ENCODE measurements at regions not wholly inside any gene's neighbourhood (a gene's known extent, or its start where the extent isn't known, plus 50 kb on each side); places are given as distances from the start of the nearest gene placed in this dataset.

DNA sequence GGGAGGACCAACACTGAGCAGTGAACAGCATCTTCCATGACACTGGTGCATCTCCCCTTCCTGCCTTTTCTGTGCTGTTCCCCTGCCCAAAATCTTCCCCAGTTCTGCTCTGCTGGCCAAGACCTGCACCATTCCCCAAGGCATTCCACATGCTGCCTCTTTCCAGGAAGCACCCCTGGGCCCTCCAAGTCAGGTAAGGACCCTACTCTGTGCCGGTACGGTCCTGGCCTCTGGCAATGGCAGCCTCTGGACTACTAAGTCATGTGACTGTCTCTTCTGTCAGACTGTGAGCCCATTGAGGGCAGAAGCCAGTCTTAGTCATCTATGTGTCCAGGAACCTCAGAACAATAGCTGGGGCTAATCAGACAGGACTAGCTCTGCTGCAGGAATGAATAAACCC is 282.0 kb downstream of the MYCN start:
- TF ChIP-seq POLR2AphosphoS5 (IDR thresholded peaks at IDR 0.05; ENCODE audit: low read depth, low read length) (no peak), RFX5 (IDR thresholded peaks at IDR 0.05; ENCODE audit: borderline replicate concordance, low read depth, low read length) (no peak), KDM1A (IDR thresholded peaks at IDR 0.05; ENCODE audit: borderline replicate concordance, low read length) (no peak), EGR1 (IDR thresholded peaks at IDR 0.05; ENCODE audit: borderline replicate concordance, low read depth, low read length) (no peak), EZH2 (IDR thresholded peaks at IDR 0.05; ENCODE audit: low read depth, low read length, severe bottlenecking) (no peak), ZNF274 (IDR thresholded peaks at IDR 0.05; ENCODE audit: borderline replicate concordance, extremely low read depth, low read length) (no peak), JUN (IDR thresholded peaks at IDR 0.05; ENCODE audit: low read depth, low read length) (no peak)
- TF ChIP-seq, protein P1, sequence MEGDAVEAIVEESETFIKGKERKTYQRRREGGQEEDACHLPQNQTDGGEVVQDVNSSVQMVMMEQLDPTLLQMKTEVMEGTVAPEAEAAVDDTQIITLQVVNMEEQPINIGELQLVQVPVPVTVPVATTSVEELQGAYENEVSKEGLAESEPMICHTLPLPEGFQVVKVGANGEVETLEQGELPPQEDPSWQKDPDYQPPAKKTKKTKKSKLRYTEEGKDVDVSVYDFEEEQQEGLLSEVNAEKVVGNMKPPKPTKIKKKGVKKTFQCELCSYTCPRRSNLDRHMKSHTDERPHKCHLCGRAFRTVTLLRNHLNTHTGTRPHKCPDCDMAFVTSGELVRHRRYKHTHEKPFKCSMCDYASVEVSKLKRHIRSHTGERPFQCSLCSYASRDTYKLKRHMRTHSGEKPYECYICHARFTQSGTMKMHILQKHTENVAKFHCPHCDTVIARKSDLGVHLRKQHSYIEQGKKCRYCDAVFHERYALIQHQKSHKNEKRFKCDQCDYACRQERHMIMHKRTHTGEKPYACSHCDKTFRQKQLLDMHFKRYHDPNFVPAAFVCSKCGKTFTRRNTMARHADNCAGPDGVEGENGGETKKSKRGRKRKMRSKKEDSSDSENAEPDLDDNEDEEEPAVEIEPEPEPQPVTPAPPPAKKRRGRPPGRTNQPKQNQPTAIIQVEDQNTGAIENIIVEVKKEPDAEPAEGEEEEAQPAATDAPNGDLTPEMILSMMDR (IDR thresholded peaks at IDR 0.05; ENCODE audit: control extremely low read depth in 1 of 3, insufficient read depth in 1 of 3, low read depth in 1 of 3, low read length in 3 of 3) = no peak

All from H1 (cell line).